Kidney epithelial cell (primary cell): ENCODE measurements at regions not wholly inside any gene's neighbourhood (a gene's known extent, or its start where the extent isn't known, plus 50 kb on each side); places are given as distances from the start of the nearest gene placed in this dataset.

ENCODE experiments used
- DNase-seq: peaks from one replicate; pipeline ENCODE4 v3.0.0-alpha.2; 2010; ENCODE audit warnings: low read depth
- H3K27me3 ChIP-seq: 2 replicates; pipeline ENCODE4 v1.6.0; 2011; ENCODE audit warnings: low read length; ENCODE audit not compliant: control insufficient read depth, insufficient read depth
- H3K36me3 ChIP-seq: 2 replicates; pipeline ENCODE4 v1.5.1; 2011; ENCODE audit warnings: low read length; ENCODE audit not compliant: control insufficient read depth, insufficient read depth
- H3K4me3 ChIP-seq: 2 replicates; pipeline ENCODE4 v1.5.1; 2011; ENCODE audit warnings: low read depth, mild to moderate bottlenecking, control low read depth, low read length
- TF ChIP-seq, protein P1 (sequence below): IDR thresholded peaks from 2 replicates; pipeline ENCODE4 v1.5.1; 2011; ENCODE audit warnings: mild to moderate bottlenecking, moderate library complexity, low read length, control low read depth, inconsistent platforms; ENCODE audit not compliant: insufficient read depth, poor library complexity, severe bottlenecking

DNA sequence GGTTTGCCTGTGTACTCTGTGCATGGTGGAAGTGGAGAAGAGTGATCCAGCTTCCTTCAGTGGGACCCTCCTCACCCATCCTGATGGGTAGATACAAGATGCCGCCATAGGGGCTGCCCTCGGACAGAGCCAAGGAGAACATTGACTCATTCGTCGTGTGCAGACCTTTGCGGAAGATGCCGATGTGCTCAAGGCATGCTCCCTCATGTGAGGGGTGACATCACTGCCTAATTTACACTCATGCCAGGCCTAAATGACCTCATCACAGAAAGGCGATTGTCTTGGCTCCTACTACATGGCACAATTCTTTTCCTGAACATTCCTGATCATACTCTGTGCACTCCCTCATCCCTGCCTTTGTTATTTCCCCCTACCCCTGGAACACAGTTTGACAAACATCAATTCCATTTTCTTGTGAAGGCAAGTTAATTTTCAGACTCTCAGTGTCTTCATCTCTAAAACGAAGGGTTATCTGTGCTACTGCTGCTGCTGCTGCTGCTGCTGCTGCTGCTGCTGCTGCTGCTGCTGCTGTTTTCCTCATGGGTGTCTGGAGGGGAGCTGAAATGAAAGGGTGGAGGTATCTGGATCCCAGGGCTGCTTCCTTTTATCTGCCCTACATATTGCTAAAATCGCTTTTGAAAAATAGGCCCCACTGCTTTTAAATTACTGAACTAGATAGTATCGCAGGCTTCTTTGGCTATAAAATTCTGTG lies 146.5 kb upstream of the ARGLU1 start:
- Histone ChIP-seq H3K27me3 (no peaks in the 10 kb centered on the region), H3K4me3 (no peak overlapping the region), H3K36me3 (no peaks in the 10 kb centered on the region)
- TF ChIP-seq, protein P1, sequence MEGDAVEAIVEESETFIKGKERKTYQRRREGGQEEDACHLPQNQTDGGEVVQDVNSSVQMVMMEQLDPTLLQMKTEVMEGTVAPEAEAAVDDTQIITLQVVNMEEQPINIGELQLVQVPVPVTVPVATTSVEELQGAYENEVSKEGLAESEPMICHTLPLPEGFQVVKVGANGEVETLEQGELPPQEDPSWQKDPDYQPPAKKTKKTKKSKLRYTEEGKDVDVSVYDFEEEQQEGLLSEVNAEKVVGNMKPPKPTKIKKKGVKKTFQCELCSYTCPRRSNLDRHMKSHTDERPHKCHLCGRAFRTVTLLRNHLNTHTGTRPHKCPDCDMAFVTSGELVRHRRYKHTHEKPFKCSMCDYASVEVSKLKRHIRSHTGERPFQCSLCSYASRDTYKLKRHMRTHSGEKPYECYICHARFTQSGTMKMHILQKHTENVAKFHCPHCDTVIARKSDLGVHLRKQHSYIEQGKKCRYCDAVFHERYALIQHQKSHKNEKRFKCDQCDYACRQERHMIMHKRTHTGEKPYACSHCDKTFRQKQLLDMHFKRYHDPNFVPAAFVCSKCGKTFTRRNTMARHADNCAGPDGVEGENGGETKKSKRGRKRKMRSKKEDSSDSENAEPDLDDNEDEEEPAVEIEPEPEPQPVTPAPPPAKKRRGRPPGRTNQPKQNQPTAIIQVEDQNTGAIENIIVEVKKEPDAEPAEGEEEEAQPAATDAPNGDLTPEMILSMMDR = no peak
- no peak for DNase-seq

DNA sequence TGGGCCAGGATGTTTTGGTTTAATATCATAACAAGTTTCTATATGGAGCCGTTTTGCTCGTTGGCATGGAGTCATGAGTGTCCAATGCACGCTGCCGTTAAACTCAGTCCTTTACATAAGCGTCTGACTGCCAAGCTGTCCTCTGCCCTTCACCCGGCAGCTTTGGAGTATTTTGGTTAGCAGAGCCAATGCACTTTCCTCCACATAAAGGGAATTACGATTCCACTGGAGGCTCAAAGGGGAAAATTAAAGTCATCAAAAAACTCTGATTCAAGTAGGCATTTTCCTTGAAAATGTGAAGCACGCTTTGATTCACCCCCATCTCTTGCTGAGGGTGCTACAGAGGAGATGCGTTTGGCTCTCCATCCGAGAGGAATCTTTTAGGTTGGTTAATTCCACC lies 144.4 kb upstream of the ARGLU1 start:
- Histone ChIP-seq H3K36me3 (no peaks in the 10 kb centered on the region), H3K27me3 (no peaks in the 10 kb centered on the region), H3K4me3 (no peak overlapping the region)
- DNase-seq = no peak
- TF ChIP-seq, protein P1 = no peak

DNA sequence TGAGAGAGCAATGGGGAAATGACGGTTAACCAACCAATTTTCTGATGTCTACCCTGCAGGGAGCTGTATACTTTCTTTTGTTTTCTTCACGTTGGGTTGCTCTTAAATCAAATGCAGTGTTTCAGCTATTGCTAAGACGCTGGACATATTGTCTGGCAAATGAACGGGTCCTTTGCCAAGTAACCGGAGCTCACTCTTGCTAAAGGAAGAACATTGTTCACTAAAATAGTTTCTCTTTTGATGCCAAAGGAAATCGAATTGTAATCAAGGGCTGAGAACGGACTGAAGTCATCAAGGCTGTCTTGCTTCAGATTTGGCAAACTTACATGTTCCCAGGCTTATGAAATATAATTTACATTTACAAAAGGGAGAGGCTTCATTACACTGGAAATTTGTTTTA lies 142.3 kb upstream of the ARGLU1 start:
- TF ChIP-seq, protein P1 = no peak
- Histone ChIP-seq H3K27me3 (no peaks in the 10 kb centered on the region), H3K36me3 (no peaks in the 10 kb centered on the region), H3K4me3 (no peak overlapping the region)
- no peak for DNase-seq

DNA sequence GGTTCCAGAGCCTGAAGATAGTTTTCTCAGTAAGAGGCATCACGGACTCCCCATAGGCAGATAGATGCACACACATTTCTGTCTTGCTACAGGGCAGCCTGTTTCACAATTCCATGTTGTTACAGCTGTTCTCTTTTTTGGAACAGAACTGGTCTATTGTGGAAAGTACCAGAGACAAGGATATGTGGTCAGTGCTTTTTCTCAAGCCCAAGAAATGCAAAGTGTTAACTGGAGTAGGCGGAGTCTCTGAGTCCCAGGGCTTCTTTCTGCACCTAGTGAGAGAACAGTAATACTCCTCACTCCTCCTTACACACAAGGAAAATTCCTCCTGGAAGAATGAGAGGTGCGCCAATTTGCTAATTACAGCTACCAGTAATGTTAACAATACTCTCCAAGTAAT lies 141.6 kb upstream of the ARGLU1 start:
- no peak for DNase-seq
- Histone ChIP-seq H3K27me3 (no peaks in the 10 kb centered on the region), H3K4me3 (no peak overlapping the region), H3K36me3 (no peaks in the 10 kb centered on the region)
- TF ChIP-seq, protein P1 = no peak

DNA sequence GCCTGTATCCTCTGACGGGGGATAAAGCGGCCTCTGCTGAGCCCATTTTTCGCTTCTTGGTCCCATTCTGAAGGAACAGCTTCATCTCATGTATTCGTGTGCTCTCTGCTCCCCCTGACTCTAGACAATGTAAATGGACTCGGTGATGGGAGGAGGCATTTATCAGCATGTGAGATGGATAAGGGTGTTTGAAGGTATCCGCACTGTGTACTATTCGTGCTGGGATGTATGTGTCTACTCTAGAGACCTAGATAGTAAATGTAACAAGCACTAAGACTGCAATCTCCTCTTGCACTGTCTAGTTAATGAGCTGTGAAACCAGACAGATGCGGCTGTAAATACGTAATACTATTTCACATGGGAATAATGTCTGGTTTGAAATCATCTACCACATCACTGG lies 134.6 kb upstream of the ARGLU1 start:
- TF ChIP-seq, protein P1 = no peak

DNA sequence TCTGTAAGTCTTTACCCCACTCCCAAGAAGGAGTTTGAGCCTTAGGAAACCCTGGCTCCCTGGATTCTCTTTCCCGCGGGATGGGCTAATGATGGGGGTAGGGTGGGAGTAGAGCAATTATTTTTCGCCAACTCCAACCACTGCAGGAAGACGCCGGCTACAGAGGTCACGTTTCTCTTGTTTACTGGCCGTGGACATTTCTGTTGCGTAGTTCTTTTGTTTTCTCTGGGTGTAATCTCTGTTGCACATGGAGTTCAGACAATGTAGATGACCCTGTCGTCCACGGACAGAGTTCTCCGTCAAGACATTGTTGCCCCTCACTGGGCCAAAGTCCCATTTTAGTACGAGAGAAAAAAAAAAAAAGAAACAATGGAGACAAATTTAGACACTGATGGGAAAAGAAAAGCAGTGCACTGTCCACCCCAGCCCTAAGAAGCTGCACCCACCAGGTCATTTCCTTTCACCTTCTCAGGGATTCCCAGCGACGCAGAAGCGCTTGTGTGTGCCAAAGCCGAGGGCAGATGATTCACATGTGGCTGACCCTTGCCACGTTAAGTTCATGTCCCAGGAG lies 133.9 kb upstream of the ARGLU1 start:
- no peak for DNase-seq
- TF ChIP-seq, protein P1 = no peak
- Histone ChIP-seq H3K27me3 (no peaks in the 10 kb centered on the region), H3K4me3 (no peak overlapping the region), H3K36me3 (no peaks in the 10 kb centered on the region)

More for the DNA sequence above, 134.6 kb upstream of the ARGLU1 start:
- DNase-seq = peak; percentile 37
- no peaks in the 10 kb centered on the region for H3K36me3 ChIP-seq
- no peak overlapping the region for H3K4me3 ChIP-seq
- no peaks in the 10 kb centered on the region for H3K27me3 ChIP-seq
